ENCODE measurements at regions not wholly inside any gene's neighbourhood (a gene's known extent, or its start where the extent isn't known, plus 50 kb on each side); places are given as distances from the start of the nearest gene placed in this dataset.
"Not testable (repeated sequence)": the region's sequence is repeated elsewhere in the genome, so short reads cannot be mapped to it uniquely, and the experiment has no call there.

DNA sequence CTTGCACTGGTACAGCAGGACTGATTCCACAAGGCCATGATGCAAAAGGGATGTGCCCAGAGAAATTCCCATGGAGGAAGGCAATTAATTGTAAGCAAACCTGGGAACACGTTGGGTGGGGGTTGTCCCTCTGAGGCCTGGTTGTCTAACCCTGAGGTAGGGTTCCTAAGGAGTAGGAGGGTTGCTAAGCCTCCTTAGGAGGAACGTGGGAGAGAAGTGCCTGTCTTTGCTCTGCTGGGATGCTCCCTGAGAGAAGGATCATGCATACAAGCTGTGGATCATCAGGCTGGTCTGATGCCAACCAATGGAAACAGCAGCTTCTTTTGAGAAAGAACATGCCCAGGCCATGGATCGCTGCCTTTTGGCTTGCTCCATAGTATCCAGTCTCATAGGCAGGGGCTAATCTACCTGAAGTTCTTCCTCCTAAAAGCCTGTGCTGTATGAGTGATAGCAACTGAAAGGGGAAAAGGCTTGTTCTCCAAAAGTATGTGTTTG lies 203.7 kb upstream of the NPVF start:
- in situ Hi-C loops (cut with MboI; ENCODE audit: low sequenced_read_pairs): no loop called here

- in situ Hi-C loops (cut with MboI; ENCODE audit: low sequenced_read_pairs): no loop called here
These were observed 204.5 kb upstream of the NPVF start for GRCh38 chr7:25432807-25433206.

- in situ Hi-C loops (cut with MboI; ENCODE audit: low sequenced_read_pairs): no loop called here
These were observed 208.1 kb upstream of the NPVF start for GRCh38 chr7:25436413-25436812.

DNA sequence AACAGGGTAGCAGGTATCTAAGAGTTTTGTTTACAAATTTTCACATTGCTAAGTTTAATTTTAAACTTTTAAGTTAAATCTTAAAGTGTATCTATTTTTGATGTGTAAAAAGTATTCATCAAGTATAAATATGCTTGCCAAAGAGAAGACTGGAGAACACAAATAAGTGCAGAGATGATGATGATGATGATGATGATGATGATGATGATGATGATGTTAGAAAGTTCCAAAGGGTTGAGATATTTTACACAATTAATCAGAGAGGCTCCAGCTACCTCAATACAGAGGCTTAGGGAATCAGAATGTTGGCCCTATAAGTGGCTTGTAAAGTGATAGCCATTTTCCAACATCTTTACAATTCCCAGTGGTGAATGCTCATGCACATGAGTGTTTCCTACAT lies 209.0 kb upstream of the NPVF start:
- in situ Hi-C loops (cut with MboI; ENCODE audit: low sequenced_read_pairs): no loop called here

GRCh38 chr7:25444991-25445390 lies 216.7 kb upstream of the NPVF start:
- in situ Hi-C loops (cut with MboI; ENCODE audit: low sequenced_read_pairs): no loop called here

DNA sequence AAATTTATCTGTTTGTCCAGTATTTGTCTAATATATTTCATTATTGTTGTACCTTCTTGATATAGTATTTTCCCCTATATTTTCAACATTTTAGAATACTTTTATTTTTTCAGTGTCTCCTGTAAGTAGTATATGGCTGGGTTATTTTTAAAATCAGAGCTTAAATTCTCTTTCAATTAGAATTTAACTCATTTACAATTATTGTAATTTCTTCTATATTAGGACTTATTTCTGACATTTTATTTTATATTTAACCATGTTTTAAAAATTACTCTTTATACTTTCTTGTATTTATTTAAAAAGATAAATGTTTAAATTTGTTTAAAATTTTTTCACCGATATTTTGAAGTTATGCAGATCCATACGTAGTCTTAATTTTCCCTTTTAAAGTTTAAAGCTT lies 220.0 kb upstream of the NPVF start:
- in situ Hi-C loops (cut with MboI; ENCODE audit: low sequenced_read_pairs): no loop called here

DNA sequence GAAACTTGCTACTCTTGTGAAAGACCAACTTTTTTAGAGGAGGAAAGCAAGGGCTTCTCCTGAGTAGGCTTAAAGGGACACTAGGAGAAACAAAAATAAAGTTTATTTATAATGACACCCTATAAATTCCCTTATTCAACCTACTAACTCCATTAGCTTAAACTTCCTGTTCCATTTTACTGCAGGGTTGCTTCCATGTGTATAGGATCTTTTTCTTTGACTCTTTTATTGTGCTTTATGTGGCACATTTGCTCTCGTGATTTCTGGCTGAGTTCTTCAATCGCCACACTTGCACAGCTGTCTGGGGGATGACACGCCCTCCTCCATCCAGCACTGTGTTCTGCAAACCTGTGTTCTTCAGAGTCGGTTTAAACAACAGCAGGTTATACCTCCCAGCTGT lies 225.7 kb upstream of the NPVF start:
- in situ Hi-C loops (cut with MboI; ENCODE audit: low sequenced_read_pairs): no loop called here

- in situ Hi-C loops (cut with MboI; ENCODE audit: low sequenced_read_pairs): no loop called here
These were observed 226.3 kb upstream of the NPVF start for GRCh38 chr7:25454562-25455041.

GRCh38 chr7:25455683-25456251 lies 227.5 kb upstream of the NPVF start:
- in situ Hi-C loops (cut with MboI; ENCODE audit: low sequenced_read_pairs): no loop called here

GRCh38 chr7:25456467-25457171 lies 228.3 kb upstream of the NPVF start:
- in situ Hi-C loops (cut with MboI; ENCODE audit: low sequenced_read_pairs): no loop called here

GRCh38 chr7:25459057-25459456 lies 230.8 kb upstream of the NPVF start:
- in situ Hi-C loops (cut with MboI; ENCODE audit: low sequenced_read_pairs): no loop called here

GRCh38 chr7:25460433-25460832 lies 232.1 kb upstream of the NPVF start:
- in situ Hi-C loops (cut with MboI; ENCODE audit: low sequenced_read_pairs): no loop called here

DNA sequence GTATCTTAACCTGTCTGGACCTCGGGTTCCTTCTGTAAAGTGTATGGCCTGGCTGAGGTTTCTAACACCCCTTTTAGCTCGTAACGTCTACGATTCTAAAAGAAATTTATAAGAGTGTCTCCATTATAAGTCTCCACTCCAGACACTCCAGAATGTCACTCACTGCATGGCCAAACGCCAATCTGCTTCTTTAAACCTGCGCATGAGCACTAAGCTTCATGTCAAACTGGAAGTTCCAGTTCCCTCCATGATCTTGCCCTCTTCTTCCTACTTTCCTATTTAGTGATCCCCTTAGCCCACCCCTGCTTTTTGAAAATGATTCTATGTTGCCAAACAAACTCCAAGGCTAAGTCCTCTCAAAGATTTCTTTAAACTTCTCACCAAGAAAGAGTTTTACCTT lies 241.4 kb upstream of the NPVF start:
- in situ Hi-C loops (cut with MboI; ENCODE audit: low sequenced_read_pairs): no loop called here

GRCh38 chr7:25476863-25477499 lies 248.7 kb upstream of the NPVF start:
- in situ Hi-C loops (cut with MboI; ENCODE audit: low sequenced_read_pairs): no loop called here

- in situ Hi-C loops (cut with MboI; ENCODE audit: low sequenced_read_pairs): not testable (repeated sequence)
These were observed 249.9 kb upstream of the NPVF start for GRCh38 chr7:25478221-25478620.

- in situ Hi-C loops (cut with MboI; ENCODE audit: low sequenced_read_pairs): no loop called here
These were observed 250.6 kb upstream of the NPVF start for GRCh38 chr7:25478925-25479324.

DNA sequence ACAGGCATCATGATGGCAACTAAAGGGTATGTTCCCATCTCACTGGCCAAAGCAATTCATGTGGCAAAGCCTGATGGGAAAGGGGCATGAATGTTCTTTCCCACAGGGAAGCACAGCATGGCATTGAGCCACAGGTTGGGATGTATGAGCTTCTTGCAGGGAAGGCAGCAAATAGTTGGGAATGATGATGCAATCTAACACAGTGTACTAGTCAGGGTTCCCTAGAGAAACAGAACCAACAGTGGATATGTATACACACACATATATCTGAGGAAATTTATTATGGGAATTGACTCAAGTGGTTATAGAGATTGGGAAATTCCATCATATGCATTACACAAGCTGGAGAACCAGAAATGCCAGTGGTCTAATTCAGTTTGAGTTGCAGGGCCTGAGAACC lies 253.6 kb upstream of the NPVF start:
- in situ Hi-C loops (cut with MboI; ENCODE audit: low sequenced_read_pairs): no loop called here

GRCh38 chr7:25482631-25483030 lies 254.3 kb upstream of the NPVF start:
- in situ Hi-C loops (cut with MboI; ENCODE audit: low sequenced_read_pairs): no loop called here

GRCh38 chr7:25485026-25485425 lies 256.7 kb upstream of the NPVF start:
- in situ Hi-C loops (cut with MboI; ENCODE audit: low sequenced_read_pairs): no loop called here

- in situ Hi-C loops (cut with MboI; ENCODE audit: low sequenced_read_pairs): no loop called here
These were observed 258.4 kb upstream of the NPVF start for GRCh38 chr7:25486656-25487055.

GRCh38 chr7:25493805-25494366 lies 265.6 kb upstream of the NPVF start:
- in situ Hi-C loops (cut with MboI; ENCODE audit: low sequenced_read_pairs): no loop called here

DNA sequence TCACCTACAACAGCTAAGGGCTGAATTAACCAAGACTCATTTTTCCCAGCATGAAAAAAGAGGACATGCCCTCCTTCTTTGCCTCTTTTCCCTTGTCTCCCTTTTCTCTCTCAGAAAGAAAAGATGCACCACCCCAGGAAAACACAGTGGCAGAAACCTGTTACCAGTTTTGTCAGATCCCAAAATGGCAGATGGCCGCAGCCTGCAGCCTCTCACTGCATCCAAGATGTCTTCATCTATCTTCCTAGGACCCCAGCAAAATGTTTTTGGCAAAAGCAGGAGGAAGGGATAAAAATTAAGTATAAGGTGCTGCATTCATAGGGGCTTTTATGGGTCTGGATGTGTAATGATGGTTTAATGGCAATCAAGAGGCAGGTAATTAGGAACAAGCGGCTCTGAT lies 266.6 kb upstream of the NPVF start:
- in situ Hi-C loops (cut with MboI; ENCODE audit: low sequenced_read_pairs): no loop called here

All from HL-60/S4 treated with retinoic acid at 250 ng/mL for 4 days and 3 days (cell line).